ENCODE measurements at regions not wholly inside any gene's neighbourhood (a gene's known extent, or its start where the extent isn't known, plus 50 kb on each side); places are given as distances from the start of the nearest gene placed in this dataset.

- TF ChIP-seq MGA (IDR thresholded peaks at IDR 0.05) (peak; percentile 38), ZNF398 (CRISPR knock-in tag; IDR thresholded peaks at IDR 0.05) (no peak), RAD51 (IDR thresholded peaks at IDR 0.05; ENCODE audit: borderline replicate concordance, low read depth) (no peak), ZNF76 (CRISPR knock-in tag; IDR thresholded peaks at IDR 0.05; ENCODE audit: borderline replicate concordance) (no peak), CCNT2 (IDR thresholded peaks at IDR 0.05; ENCODE audit: borderline replicate concordance, extremely low read depth, insufficient read length, low read depth, low read length) (peak; percentile 53), HDAC2 (IDR thresholded peaks at IDR 0.05) (no peak), POLR2B (IDR thresholded peaks at IDR 0.05; ENCODE audit: low read depth, partially characterized antibody) (no peak), SLC30A9 (CRISPR knock-in tag; IDR thresholded peaks at IDR 0.05) (no peak), TOE1 (IDR thresholded peaks at IDR 0.05; ENCODE audit: borderline replicate concordance) (0 out of 2 replicates have a peak, but pooled peaks have one; percentile 16), TOE1 (CRISPR knock-in tag; IDR thresholded peaks at IDR 0.05; ENCODE audit: borderline replicate concordance, low read depth) (no peak), ZNF280A (IDR thresholded peaks at IDR 0.05; ENCODE audit: low read depth, partially characterized antibody) (no peak)
Observed at GRCh38 chr3:139121513-139122220, 77.0 kb upstream of the PRR23C start (continued).
